SH-SY5Y (cell line): ENCODE measurements at regions not wholly inside any gene's neighbourhood (a gene's known extent, or its start where the extent isn't known, plus 50 kb on each side); places are given as distances from the start of the nearest gene placed in this dataset.

Experiments
- GATA2 ChIP-seq: IDR thresholded peaks from 2 replicates; pipeline ENCODE4 v1.6.1; 2011; ENCODE audit warnings: mild to moderate bottlenecking, low read depth, low read length
- GATA3 ChIP-seq: IDR thresholded peaks from 2 replicates; pipeline ENCODE4 v1.6.1; 2011; ENCODE audit warnings: low read depth, mild to moderate bottlenecking, low read length, moderate library complexity

GRCh38 chr2:167332358-167332757 lies 444.1 kb downstream of the XIRP2 start:
- no peak for TF ChIP-seq GATA2
- TF ChIP-seq GATA3: no peak
